A673 (cell line): ENCODE measurements at regions not wholly inside any gene's neighbourhood (a gene's known extent, or its start where the extent isn't known, plus 50 kb on each side); places are given as distances from the start of the nearest gene placed in this dataset.

Source experiments
- BruUV-seq: library from RNA; stranded (reverse); fragments of 400-500 nt; replicated peaks from 2 replicates; lab custom pipeline; 2021; lab: Mats Ljungman, UMichigan
- CTCF ChIA-PET: fragments of 300-600 bp; sonication (Branson Sonifier 250); formaldehyde crosslinking; loops from one replicate; lab custom pipeline; 2022; ENCODE audit warnings: antibody characterized with exemption; lab: Charles Lee
- POLR2A ChIA-PET: fragments of 300-600 bp; sonication (Branson Sonifier 250); formaldehyde crosslinking; loops from one replicate; lab custom pipeline; 2022; ENCODE audit warnings: antibody characterized with exemption; ENCODE audit not compliant: low non-redundant PET; lab: Charles Lee
- DNase-seq: peaks from one replicate; pipeline ENCODE4 v3.0.0-alpha.2; 2015; ENCODE audit warnings: low spot score
- H3K27ac ChIP-seq: fragments of 200-600 bp; sonication (generic); 2 replicates; pipeline ENCODE4 v1.5.1; 2016; ENCODE audit warnings: mixed run types, low read depth, mild to moderate bottlenecking, mixed read lengths, antibody characterized with exemption, low read length; ENCODE audit not compliant: poor library complexity, severe bottlenecking
- H3K27me3 ChIP-seq: fragments of 200-600 bp; sonication (generic); replicated peaks from 2 replicates; pipeline ENCODE4 v1.6.1; 2017; ENCODE audit warnings: mixed run types, low read depth, mild to moderate bottlenecking, mixed read lengths, antibody characterized with exemption, low read length; ENCODE audit not compliant: insufficient read depth, poor library complexity
- H3K36me3 ChIP-seq: fragments of 200-600 bp; sonication (generic); 2 replicates; pipeline ENCODE4 v1.6.1; 2016; ENCODE audit warnings: mixed run types, mild to moderate bottlenecking, mixed read lengths, antibody characterized with exemption, low read length; ENCODE audit not compliant: insufficient read depth, poor library complexity, severe bottlenecking
- H3K4me1 ChIP-seq: fragments of 200-600 bp; sonication (generic); 2 replicates; pipeline ENCODE4 v1.6.1; 2017; ENCODE audit warnings: mixed run types, mild to moderate bottlenecking, mixed read lengths, antibody characterized with exemption, low read length; ENCODE audit not compliant: insufficient read depth, poor library complexity, severe bottlenecking
- H3K4me3 ChIP-seq: fragments of 200-600 bp; sonication (generic); 2 replicates; pipeline ENCODE4 v1.5.1; 2016; ENCODE audit warnings: low read depth, mixed run types, mild to moderate bottlenecking, mixed read lengths, low read length; ENCODE audit not compliant: poor library complexity, severe bottlenecking
- H3K9me3 ChIP-seq: fragments of 200-600 bp; sonication (generic); 2 replicates; pipeline ENCODE4 v1.6.1; 2016; ENCODE audit warnings: mixed run types, low read depth, mild to moderate bottlenecking, mixed read lengths, antibody characterized with exemption, low read length; ENCODE audit not compliant: poor library complexity, severe bottlenecking
- EZH2 ChIP-seq: fragments of 200-600 bp; sonication (generic); IDR thresholded peaks from 2 replicates; pipeline ENCODE4 v1.6.1; 2017; ENCODE audit warnings: borderline replicate concordance, low read depth, mild to moderate bottlenecking, mixed read lengths, antibody characterized with exemption, low read length; ENCODE audit not compliant: poor library complexity, severe bottlenecking
- intact Hi-C: fragments of 100-400 bp; cut with micrococcal nuclease; formaldehyde crosslinking; loops from one replicate; pipeline ENCODE4 v1.10.0; 2022; ENCODE audit not compliant: unreplicated experiment
- TF ChIP-seq, protein P1 (sequence below): fragments of 300-800, 200-600 bp; sonication (generic); conservative IDR thresholded peaks from 2 replicates; pipeline ENCODE4 v1.5.1; 2017; ENCODE audit warnings: low read depth, mild to moderate bottlenecking, antibody characterized with exemption, low read length, moderate library complexity, mixed read lengths

DNA sequence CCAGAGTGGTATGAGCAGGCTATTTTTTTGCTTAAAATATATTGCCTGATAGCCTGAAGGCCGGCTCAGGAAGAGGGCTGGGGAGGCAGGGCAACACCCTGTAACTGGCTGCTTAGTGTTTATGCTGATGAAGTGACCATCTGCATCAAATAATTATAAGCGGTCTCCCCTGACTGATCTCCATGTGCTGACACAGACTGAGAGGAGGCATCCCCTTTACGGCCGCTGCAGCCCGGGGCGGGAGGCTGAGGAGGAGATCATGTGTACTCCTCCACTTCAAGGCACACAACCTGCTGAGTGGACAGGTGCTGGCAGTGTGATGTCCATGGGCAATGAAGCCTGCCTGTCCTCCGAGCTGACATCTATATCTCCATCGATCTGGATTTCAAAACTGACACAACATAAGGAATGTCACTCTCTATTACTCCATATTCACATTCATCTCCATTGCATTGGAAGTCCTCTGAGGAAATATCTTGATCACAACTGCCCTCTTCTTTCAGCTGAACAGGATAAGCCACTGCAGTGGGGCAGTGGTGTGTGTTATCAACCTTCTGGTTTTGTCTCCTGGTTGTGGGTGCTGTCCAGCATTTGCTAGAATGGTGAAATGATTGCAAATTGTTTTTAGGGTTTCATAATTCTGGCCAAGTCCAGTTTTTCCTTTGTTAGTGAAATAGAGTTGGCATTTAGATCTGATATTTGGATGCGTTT is 143.5 kb downstream of the AQP4 start:
- H3K4me3 ChIP-seq = no peak overlapping the region
- intact Hi-C loops = no loop called here
- no peak overlapping the region for H3K27ac ChIP-seq
- no peaks in the 10 kb centered on the region for H3K9me3 ChIP-seq
- no peaks in the 10 kb centered on the region for H3K4me1 ChIP-seq
- no peaks in the 10 kb centered on the region for H3K36me3 ChIP-seq
- no TSS peak for BruUV-seq
- TF ChIP-seq, protein P1, sequence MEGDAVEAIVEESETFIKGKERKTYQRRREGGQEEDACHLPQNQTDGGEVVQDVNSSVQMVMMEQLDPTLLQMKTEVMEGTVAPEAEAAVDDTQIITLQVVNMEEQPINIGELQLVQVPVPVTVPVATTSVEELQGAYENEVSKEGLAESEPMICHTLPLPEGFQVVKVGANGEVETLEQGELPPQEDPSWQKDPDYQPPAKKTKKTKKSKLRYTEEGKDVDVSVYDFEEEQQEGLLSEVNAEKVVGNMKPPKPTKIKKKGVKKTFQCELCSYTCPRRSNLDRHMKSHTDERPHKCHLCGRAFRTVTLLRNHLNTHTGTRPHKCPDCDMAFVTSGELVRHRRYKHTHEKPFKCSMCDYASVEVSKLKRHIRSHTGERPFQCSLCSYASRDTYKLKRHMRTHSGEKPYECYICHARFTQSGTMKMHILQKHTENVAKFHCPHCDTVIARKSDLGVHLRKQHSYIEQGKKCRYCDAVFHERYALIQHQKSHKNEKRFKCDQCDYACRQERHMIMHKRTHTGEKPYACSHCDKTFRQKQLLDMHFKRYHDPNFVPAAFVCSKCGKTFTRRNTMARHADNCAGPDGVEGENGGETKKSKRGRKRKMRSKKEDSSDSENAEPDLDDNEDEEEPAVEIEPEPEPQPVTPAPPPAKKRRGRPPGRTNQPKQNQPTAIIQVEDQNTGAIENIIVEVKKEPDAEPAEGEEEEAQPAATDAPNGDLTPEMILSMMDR = no peak
- no peak for TF ChIP-seq EZH2
- no peak for DNase-seq
- H3K27me3 ChIP-seq = no peaks in the 10 kb centered on the region
- POLR2A ChIA-PET = no interaction called here
- CTCF ChIA-PET = no interaction called here

DNA sequence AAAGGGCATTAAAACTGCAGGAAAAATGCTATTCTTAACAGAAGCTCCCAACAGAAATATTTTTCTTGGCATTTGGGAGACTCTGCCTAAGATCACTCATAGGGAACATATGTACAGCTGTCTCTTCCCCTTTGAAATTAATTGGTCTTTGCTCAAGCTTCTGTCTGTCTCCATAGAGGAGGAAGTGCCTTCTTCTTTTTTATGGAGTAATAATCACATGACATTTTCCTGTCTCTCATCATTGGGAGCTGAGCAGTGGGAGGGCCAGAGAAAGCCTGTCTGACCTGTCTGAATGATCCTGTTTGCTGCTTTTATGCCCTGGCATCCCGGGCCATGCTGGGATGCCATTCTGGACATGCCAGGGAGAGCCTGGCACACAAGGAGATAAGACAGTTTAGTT is 145.6 kb downstream of the AQP4 start:
- no TSS peak for BruUV-seq
- no peak for DNase-seq
- H3K27ac ChIP-seq = no peak overlapping the region
- TF ChIP-seq EZH2 = no peak
- TF ChIP-seq, protein P1 = no peak
- no peaks in the 10 kb centered on the region for H3K36me3 ChIP-seq
- CTCF ChIA-PET = no interaction called here
- H3K27me3 ChIP-seq = no peaks in the 10 kb centered on the region
- intact Hi-C loops = no loop called here
- POLR2A ChIA-PET = no interaction called here
- no peak overlapping the region for H3K4me3 ChIP-seq
- no peaks in the 10 kb centered on the region for H3K9me3 ChIP-seq
- H3K4me1 ChIP-seq = no peaks in the 10 kb centered on the region

DNA sequence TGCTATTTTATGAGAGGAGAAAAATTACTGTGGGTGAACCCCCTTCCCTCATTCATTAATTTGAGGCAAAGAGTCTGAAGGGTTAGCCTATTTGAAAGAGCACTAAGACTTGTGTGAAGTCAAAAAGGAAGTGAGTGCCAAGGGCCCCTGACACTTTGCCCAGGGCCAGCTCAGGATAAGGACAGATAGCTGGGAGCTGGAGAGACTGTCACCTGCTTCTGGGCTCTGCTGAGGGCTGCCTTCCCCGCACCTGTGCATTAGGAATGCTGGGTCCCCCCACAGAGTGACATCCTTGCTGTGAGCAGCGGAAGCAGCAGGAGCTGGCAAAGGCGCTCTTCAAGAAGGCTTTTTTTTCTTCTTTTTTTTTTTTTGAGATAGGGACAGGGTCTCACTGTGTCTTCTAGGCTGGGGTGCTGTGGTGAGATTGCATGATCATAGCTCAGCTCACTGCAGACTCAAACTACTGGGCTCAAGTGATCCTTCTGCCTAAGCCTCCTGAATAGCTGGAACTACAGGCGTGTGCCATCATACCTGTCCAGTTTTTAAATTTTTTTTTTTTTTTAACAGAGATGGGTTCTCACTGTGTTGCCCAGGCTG is 148.3 kb downstream of the AQP4 start:
- no peak for DNase-seq
- CTCF ChIA-PET = no interaction called here
- H3K36me3 ChIP-seq = no peaks in the 10 kb centered on the region
- intact Hi-C loops = no loop called here
- H3K4me3 ChIP-seq = no peak overlapping the region
- no peak for TF ChIP-seq EZH2
- TF ChIP-seq, protein P1 = no peak
- H3K27me3 ChIP-seq = no peaks in the 10 kb centered on the region
- no TSS peak for BruUV-seq
- H3K27ac ChIP-seq = no peak overlapping the region
- H3K9me3 ChIP-seq = no peaks in the 10 kb centered on the region
- POLR2A ChIA-PET = no interaction called here
- no peaks in the 10 kb centered on the region for H3K4me1 ChIP-seq
